CD4-positive, alpha-beta T cell (primary cell): ENCODE measurements at regions not wholly inside any gene's neighbourhood (a gene's known extent, or its start where the extent isn't known, plus 50 kb on each side); places are given as distances from the start of the nearest gene placed in this dataset.
A peak's percentile ranks its signal among the peaks of the same experiment; 100 is the strongest.

ENCODE experiments used
- ATAC-seq: fragments of 200-7000 bp; cut with Tn5 transposase; one replicate; pipeline ENCODE4 v1.10.0; 2022; ENCODE audit warnings: mild to moderate bottlenecking; ENCODE audit not compliant: poor library complexity
- CTCF ChIA-PET: fragments of 350-600 bp; sonication (Branson Sonifier 250); formaldehyde crosslinking; loops from one replicate; lab custom pipeline; 2021; ENCODE audit warnings: antibody characterized with exemption, inconsistent platforms; lab: Charles Lee
- POLR2A ChIA-PET: fragments of 350-600 bp; sonication (Branson Sonifier 250); formaldehyde crosslinking; loops from one replicate; lab custom pipeline; 2021; ENCODE audit warnings: antibody characterized with exemption, inconsistent platforms; lab: Charles Lee
- DNase-seq, 14 experiments: peaks; one replicate each; pipeline ENCODE4 v3.0.0-alpha.2; 2013 to 2020; ENCODE audit warnings: mixed read lengths in 2 of 14
- H3K27ac ChIP-seq, 2 donors: one replicate each; pipeline versions ENCODE4 v1.5.1 to v1.7.0; 2013; ENCODE audit warnings: low read length in 2 of 2, low read depth in 1 of 2, mild to moderate bottlenecking in 1 of 2
- H3K27me3 ChIP-seq, 2 experiments: 1 replicate in 1 of 2; 2 replicates in 1 of 2; pipeline versions ENCODE4 v1.6.1 to v1.7.0; 2013; ENCODE audit warnings: low read length in 2 of 2, control low read depth in 1 of 2, mild to moderate bottlenecking in 1 of 2, moderate library complexity in 1 of 2; ENCODE audit not compliant: insufficient read depth in 2 of 2, control insufficient read depth in 1 of 2
- H3K36me3 ChIP-seq: one replicate; pipeline ENCODE4 v1.6.1; 2013; ENCODE audit warnings: low read length, control low read depth; ENCODE audit not compliant: insufficient read depth
- H3K4me1 ChIP-seq: one replicate; pipeline ENCODE4 v1.6.1; 2013; ENCODE audit warnings: low read length, control low read depth; ENCODE audit not compliant: insufficient read depth
- H3K4me3 ChIP-seq: one replicate; pipeline ENCODE4 v1.5.1; 2013; ENCODE audit warnings: mild to moderate bottlenecking, low read length, moderate library complexity
- H3K9me3 ChIP-seq, 2 experiments: 1 replicate in 1 of 2; 2 replicates in 1 of 2; pipeline versions ENCODE4 v1.6.1 to v1.7.0; 2013; ENCODE audit warnings: low read length in 2 of 2, mild to moderate bottlenecking in 2 of 2, control low read depth in 1 of 2, moderate library complexity in 1 of 2; ENCODE audit not compliant: control insufficient read depth in 1 of 2, insufficient read depth in 1 of 2
- H3K27ac Mint-ChIP-seq: one replicate; pipeline ENCODE4 v1.8.0; 2020; ENCODE audit warnings: mixed read lengths
- H3K27me3 Mint-ChIP-seq: one replicate; pipeline ENCODE4 v1.8.0; 2021; ENCODE audit warnings: mixed read lengths
- H3K36me3 Mint-ChIP-seq: one replicate; pipeline ENCODE4 v1.8.0; 2021; ENCODE audit warnings: low read depth, mixed read lengths
- H3K4me1 Mint-ChIP-seq: one replicate; pipeline ENCODE4 v1.8.0; 2021; ENCODE audit warnings: low read depth, mixed read lengths
- H3K4me3 Mint-ChIP-seq: one replicate; pipeline ENCODE4 v1.8.0; 2020; ENCODE audit warnings: mild to moderate bottlenecking, mixed read lengths
- H3K9me3 Mint-ChIP-seq: one replicate; pipeline ENCODE4 v1.8.0; 2020; ENCODE audit warnings: mixed read lengths
- intact Hi-C, 2 experiments: fragments of 100-400 bp; cut with DNase I in 1 of 2; cut with micrococcal nuclease in 1 of 2; formaldehyde crosslinking; loops; one replicate each; pipeline versions ENCODE4 v1.15.1 to v1.9.0; 2023 to 2025; cut with DNase I, micrococcal nuclease
- TF ChIP-seq, protein P1 (sequence below): fragments of 200-600 bp; IDR thresholded peaks from one replicate; pipeline ENCODE4 v1.8.0; 2022; ENCODE audit warnings: antibody characterized with exemption, mild to moderate bottlenecking

DNA sequence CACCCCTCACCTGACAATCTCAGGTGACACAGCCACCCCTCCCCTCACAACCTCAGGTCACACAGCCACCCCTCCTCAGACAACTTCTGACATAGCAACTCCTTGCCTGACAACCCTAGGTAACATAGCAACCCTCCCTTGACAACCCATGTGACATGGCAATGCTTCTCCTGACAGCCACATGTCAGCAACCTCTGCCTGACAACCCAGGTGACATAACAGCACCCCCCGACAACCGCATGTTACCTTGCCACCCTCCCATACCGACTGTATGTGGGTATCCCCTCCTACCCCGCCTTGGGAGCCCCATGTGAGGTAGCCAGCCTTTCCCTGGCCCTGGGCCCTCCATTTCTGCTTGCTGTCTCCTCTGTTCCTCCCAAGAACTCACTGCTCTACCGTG is 77.7 kb upstream of the B3GAT1 start:
- TF ChIP-seq, protein P1, sequence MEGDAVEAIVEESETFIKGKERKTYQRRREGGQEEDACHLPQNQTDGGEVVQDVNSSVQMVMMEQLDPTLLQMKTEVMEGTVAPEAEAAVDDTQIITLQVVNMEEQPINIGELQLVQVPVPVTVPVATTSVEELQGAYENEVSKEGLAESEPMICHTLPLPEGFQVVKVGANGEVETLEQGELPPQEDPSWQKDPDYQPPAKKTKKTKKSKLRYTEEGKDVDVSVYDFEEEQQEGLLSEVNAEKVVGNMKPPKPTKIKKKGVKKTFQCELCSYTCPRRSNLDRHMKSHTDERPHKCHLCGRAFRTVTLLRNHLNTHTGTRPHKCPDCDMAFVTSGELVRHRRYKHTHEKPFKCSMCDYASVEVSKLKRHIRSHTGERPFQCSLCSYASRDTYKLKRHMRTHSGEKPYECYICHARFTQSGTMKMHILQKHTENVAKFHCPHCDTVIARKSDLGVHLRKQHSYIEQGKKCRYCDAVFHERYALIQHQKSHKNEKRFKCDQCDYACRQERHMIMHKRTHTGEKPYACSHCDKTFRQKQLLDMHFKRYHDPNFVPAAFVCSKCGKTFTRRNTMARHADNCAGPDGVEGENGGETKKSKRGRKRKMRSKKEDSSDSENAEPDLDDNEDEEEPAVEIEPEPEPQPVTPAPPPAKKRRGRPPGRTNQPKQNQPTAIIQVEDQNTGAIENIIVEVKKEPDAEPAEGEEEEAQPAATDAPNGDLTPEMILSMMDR, result no peak
- Mint-ChIP-seq H3K4me1 (no peaks in the 10 kb centered on the region), H3K27ac (no peak overlapping the region)

DNA sequence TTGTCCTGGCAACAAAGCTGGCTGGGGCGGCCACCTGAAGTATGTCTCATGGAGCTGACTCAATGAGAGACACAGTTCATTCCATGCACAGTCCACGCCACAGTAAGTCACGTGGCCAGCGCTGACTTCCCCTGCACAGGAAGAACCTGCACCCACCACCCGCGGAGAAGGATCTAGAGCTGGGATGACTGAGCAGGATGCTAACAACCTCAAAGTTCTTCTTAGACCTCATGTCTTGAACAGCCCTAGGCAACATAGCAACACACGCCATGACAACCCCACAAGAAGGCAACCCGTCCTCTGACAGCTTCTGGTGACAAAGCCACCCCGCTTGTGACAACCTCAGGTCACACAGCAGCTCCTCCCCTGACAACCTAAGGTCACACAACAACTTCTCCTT is 76.9 kb upstream of the B3GAT1 start:
- ChIA-PET CTCF (no interaction called here), POLR2A (no interaction called here)
- no peak overlapping the region for H3K27ac ChIP-seq
- no peaks in the 10 kb centered on the region for H3K4me1 ChIP-seq
- no peak for ATAC-seq
- DNase-seq, result peak in 1 of 14 experiments; percentile 2
- Mint-ChIP-seq H3K9me3 (no peaks in the 10 kb centered on the region), H3K27me3 (peaks cover 14% of the 10 kb centered on the region), H3K4me1 (no peaks in the 10 kb centered on the region), H3K27ac (no peak overlapping the region), H3K36me3 (no peaks in the 10 kb centered on the region), H3K4me3 (no peak overlapping the region)
- TF ChIP-seq, protein P1, result no peak
- H3K36me3 ChIP-seq, result no peaks in the 10 kb centered on the region
- H3K9me3 ChIP-seq, result peaks cover 0 to 7% of the 10 kb centered on the region in 2 experiments
- H3K4me3 ChIP-seq, result no peak overlapping the region
- no peaks in the 10 kb centered on the region for H3K27me3 ChIP-seq
- intact Hi-C loops, result no loop called here

More for the DNA sequence above, 77.7 kb upstream of the B3GAT1 start:
- Mint-ChIP-seq H3K36me3 (no peaks in the 10 kb centered on the region), H3K4me3 (no peak overlapping the region), H3K27me3 (peaks cover 14% of the 10 kb centered on the region), H3K9me3 (no peaks in the 10 kb centered on the region)
- Histone ChIP-seq H3K36me3 (no peaks in the 10 kb centered on the region), H3K27me3 (no peaks in the 10 kb centered on the region), H3K4me1 (no peaks in the 10 kb centered on the region), H3K4me3 (no peak overlapping the region), H3K9me3 (peaks cover 0 to 7% of the 10 kb centered on the region in 2 experiments), H3K27ac (no peak overlapping the region)
- CTCF ChIA-PET, result no interaction called here
- ATAC-seq (no peak), DNase-seq (no peak)
- POLR2A ChIA-PET, result no interaction called here
- intact Hi-C loops, result no loop called here

DNA sequence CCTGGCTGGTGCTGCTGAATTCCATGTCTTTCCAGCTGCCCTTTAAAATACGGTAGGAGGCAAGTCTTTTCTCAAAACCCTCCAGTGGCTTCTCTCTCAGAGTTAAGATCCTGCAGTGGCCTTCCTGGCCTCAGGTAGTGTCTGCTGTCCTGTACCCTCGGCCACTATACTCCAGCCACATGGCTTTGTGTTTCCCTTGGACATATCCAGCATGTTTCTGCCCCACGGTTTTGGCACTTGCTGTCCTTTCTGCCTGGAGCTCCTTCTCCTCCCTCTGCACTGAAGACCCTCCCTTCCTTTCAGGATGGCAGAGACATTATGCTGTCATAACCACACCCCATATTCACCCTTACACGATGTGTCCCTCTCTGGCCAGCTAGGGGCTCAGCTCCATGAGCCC is 76.5 kb upstream of the B3GAT1 start:
- no peaks in the 10 kb centered on the region for H3K36me3 Mint-ChIP-seq
- H3K4me3 Mint-ChIP-seq, result no peak overlapping the region
- H3K27me3 Mint-ChIP-seq, result peaks cover 14% of the 10 kb centered on the region
- intact Hi-C loops, result no loop called here
- Histone ChIP-seq H3K9me3 (peaks cover 0 to 7% of the 10 kb centered on the region in 2 experiments), H3K4me1 (no peaks in the 10 kb centered on the region), H3K4me3 (no peak overlapping the region), H3K27ac (no peak overlapping the region), H3K27me3 (no peaks in the 10 kb centered on the region), H3K36me3 (no peaks in the 10 kb centered on the region)
- ATAC-seq (no peak), DNase-seq (no peak)
- H3K4me1 Mint-ChIP-seq, result no peaks in the 10 kb centered on the region
- POLR2A ChIA-PET, result no interaction called here
- no peak overlapping the region for H3K27ac Mint-ChIP-seq
- CTCF ChIA-PET, result no interaction called here
- TF ChIP-seq, protein P1, result no peak
- no peaks in the 10 kb centered on the region for H3K9me3 Mint-ChIP-seq
